HEK293T (cell line): ENCODE measurements at regions not wholly inside any gene's neighbourhood (a gene's known extent, or its start where the extent isn't known, plus 50 kb on each side); places are given as distances from the start of the nearest gene placed in this dataset.

Source experiments
- ARNT ChIP-seq: fragments of 450-650 bp; IDR thresholded peaks from 2 replicates; pipeline ENCODE4 v1.6.1; 2017; ENCODE audit warnings: mild to moderate bottlenecking
- FOXA1 ChIP-seq: fragments of 450-650 bp; IDR thresholded peaks from 2 replicates; pipeline ENCODE4 v1.6.1; 2016; ENCODE audit warnings: mild to moderate bottlenecking
- FOXK2 ChIP-seq: fragments of 450-650 bp; IDR thresholded peaks from 2 replicates; pipeline ENCODE4 v1.6.1; 2016; ENCODE audit warnings: mild to moderate bottlenecking
- HDGF ChIP-seq: fragments of 450-650 bp; IDR thresholded peaks from 2 replicates; pipeline ENCODE4 v1.6.1; 2017; ENCODE audit warnings: antibody characterized with exemption, borderline replicate concordance
- SP1 ChIP-seq: fragments of 450-650 bp; IDR thresholded peaks from 2 replicates; pipeline ENCODE4 v1.6.1; 2017
- SUZ12 ChIP-seq: fragments of 450-650 bp; IDR thresholded peaks from 2 replicates; pipeline ENCODE4 v1.6.1; 2016; ENCODE audit warnings: mild to moderate bottlenecking
- TF ChIP-seq, protein P1 (sequence below): fragments of 450-650 bp; IDR thresholded peaks from 2 replicates; pipeline ENCODE4 v1.6.1; 2016

DNA sequence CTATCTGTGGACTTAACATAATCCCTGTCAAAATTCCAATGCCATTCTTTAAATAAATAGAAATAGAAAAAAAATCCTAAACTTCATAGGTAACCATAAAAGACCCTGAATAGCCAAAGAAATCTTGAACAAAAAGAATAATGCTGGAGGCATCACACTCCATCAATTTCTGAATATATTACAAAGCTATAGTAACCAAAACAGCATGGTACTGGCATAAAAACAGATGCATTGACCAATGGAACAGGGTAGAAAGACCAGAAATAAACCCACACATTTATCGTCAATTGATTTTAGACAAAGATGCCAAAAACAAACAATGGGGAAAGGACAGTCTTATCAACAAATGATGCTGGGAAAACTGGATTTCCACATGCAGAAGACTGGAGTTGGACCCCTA, 205.7 kb downstream of the VAPA start:
- TF ChIP-seq FOXK2, result no peak
- no peak for TF ChIP-seq FOXA1
- TF ChIP-seq, protein P1, sequence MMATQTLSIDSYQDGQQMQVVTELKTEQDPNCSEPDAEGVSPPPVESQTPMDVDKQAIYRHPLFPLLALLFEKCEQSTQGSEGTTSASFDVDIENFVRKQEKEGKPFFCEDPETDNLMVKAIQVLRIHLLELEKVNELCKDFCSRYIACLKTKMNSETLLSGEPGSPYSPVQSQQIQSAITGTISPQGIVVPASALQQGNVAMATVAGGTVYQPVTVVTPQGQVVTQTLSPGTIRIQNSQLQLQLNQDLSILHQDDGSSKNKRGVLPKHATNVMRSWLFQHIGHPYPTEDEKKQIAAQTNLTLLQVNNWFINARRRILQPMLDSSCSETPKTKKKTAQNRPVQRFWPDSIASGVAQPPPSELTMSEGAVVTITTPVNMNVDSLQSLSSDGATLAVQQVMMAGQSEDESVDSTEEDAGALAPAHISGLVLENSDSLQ, result no peak
- no peak for TF ChIP-seq HDGF
- no peak for TF ChIP-seq ARNT
- TF ChIP-seq SP1, result no peak
- no peak for TF ChIP-seq SUZ12
